WTC11 (cell line): ENCODE measurements at regions not wholly inside any gene's neighbourhood (a gene's known extent, or its start where the extent isn't known, plus 50 kb on each side); places are given as distances from the start of the nearest gene placed in this dataset.

Source experiments
- ATAC-seq: fragments of 200-7000 bp; cut with Tn5 transposase; 2 replicates; pipeline ENCODE4 v1.10.0; 2021; ENCODE audit warnings: mild to moderate bottlenecking, moderate library complexity
- CTCF ChIA-PET: fragments of 300-600 bp; sonication (Branson Sonifier 250); formaldehyde crosslinking; loops from one replicate; lab custom pipeline; 2021; ENCODE audit warnings: antibody characterized with exemption; lab: Charles Lee
- POLR2A ChIA-PET: fragments of 350-600 bp; sonication (Branson Sonifier 250); formaldehyde crosslinking; loops from one replicate; lab custom pipeline; 2021; ENCODE audit warnings: antibody characterized with exemption; lab: Charles Lee
- DNase-seq: peaks from one replicate; pipeline ENCODE4 v3.0.0; 2021; ENCODE audit warnings: low spot score
- H3K27ac Mint-ChIP-seq: 2 replicates; pipeline ENCODE4 v1.8.0; 2021; ENCODE audit warnings: mixed read lengths
- H3K27me3 Mint-ChIP-seq: 2 replicates; pipeline ENCODE4 v1.8.0; 2021; ENCODE audit warnings: low read depth, mild to moderate bottlenecking, moderate library complexity, mixed read lengths
- H3K36me3 Mint-ChIP-seq: 2 replicates; pipeline ENCODE4 v1.8.0; 2021; ENCODE audit warnings: mixed read lengths
- H3K4me1 Mint-ChIP-seq: 2 replicates; pipeline ENCODE4 v1.8.0; 2022; ENCODE audit warnings: mixed read lengths
- H3K4me3 Mint-ChIP-seq: 2 replicates; pipeline ENCODE4 v1.8.0; 2021; ENCODE audit warnings: mild to moderate bottlenecking, moderate library complexity, mixed read lengths
- H3K9me3 Mint-ChIP-seq: 2 replicates; pipeline ENCODE4 v1.8.0; 2021; ENCODE audit warnings: mixed read lengths
- CBFB ChIP-seq: sonication (generic); formaldehyde crosslinking; IDR thresholded peaks from 2 replicates; pipeline ENCODE4 v1.8.1; 2022; ENCODE audit warnings: mild to moderate bottlenecking, low read depth, missing genetic modification reagents
- GABPB1 ChIP-seq: sonication (generic); formaldehyde crosslinking; IDR thresholded peaks from 2 replicates; pipeline ENCODE4 v1.8.1; 2023; ENCODE audit warnings: mild to moderate bottlenecking, missing genetic modification reagents
- NR1H2 ChIP-seq: sonication (generic); formaldehyde crosslinking; IDR thresholded peaks from 2 replicates; pipeline ENCODE4 v1.9.0; 2021; ENCODE audit warnings: mild to moderate bottlenecking, moderate library complexity, missing genetic modification reagents
- NR3C1 ChIP-seq: sonication (generic); formaldehyde crosslinking; conservative IDR thresholded peaks from 2 replicates; pipeline ENCODE4 v1.8.1; 2023; ENCODE audit warnings: low read depth, mild to moderate bottlenecking, missing genetic modification reagents
- RORB ChIP-seq: fragments of 250-450 bp; sonication (Bioruptor Pico); IDR thresholded peaks from 2 replicates; pipeline ENCODE4 v1.9.0; 2021; ENCODE audit warnings: mild to moderate bottlenecking
- TEAD4 ChIP-seq: sonication (generic); formaldehyde crosslinking; IDR thresholded peaks from 2 replicates; pipeline ENCODE4 v1.8.0; 2022; ENCODE audit warnings: mild to moderate bottlenecking, missing genetic modification reagents
- TP53 ChIP-seq: sonication (generic); formaldehyde crosslinking; IDR thresholded peaks from 2 replicates; pipeline ENCODE4 v1.8.1; 2023; ENCODE audit warnings: mild to moderate bottlenecking, missing genetic modification reagents
- ZNF317 ChIP-seq: sonication (generic); formaldehyde crosslinking; IDR thresholded peaks from 2 replicates; pipeline ENCODE4 v1.8.1; 2023; ENCODE audit warnings: low read depth, mild to moderate bottlenecking, moderate library complexity, missing genetic modification reagents, borderline replicate concordance
- TF ChIP-seq, protein P1 (sequence below): sonication (generic); formaldehyde crosslinking; IDR thresholded peaks from 2 replicates; pipeline ENCODE4 v1.8.0; 2023; ENCODE audit warnings: missing genetic modification reagents, mild to moderate bottlenecking, borderline replicate concordance
- TF ChIP-seq, protein P2 (sequence below): sonication (generic); formaldehyde crosslinking; IDR thresholded peaks from 2 replicates; pipeline ENCODE4 v1.8.1; 2022; ENCODE audit warnings: mild to moderate bottlenecking, missing genetic modification reagents, moderate library complexity, borderline replicate concordance
- TF ChIP-seq, protein P3 (sequence below): sonication (generic); formaldehyde crosslinking; IDR thresholded peaks from 2 replicates; pipeline ENCODE4 v1.8.1; 2023; ENCODE audit warnings: mild to moderate bottlenecking, missing genetic modification reagents
- TF ChIP-seq, protein P4 (sequence below): sonication (generic); formaldehyde crosslinking; conservative IDR thresholded peaks from 2 replicates; pipeline ENCODE4 v1.8.1; 2022; ENCODE audit warnings: mild to moderate bottlenecking, missing genetic modification reagents
- TF ChIP-seq, protein P5 (sequence below): sonication (generic); formaldehyde crosslinking; IDR thresholded peaks from 2 replicates; pipeline ENCODE4 v1.8.1; 2022; ENCODE audit warnings: low read depth, mild to moderate bottlenecking, moderate library complexity, missing genetic modification reagents, borderline replicate concordance
- TF ChIP-seq, protein P6 (sequence below): fragments of 250-450 bp; sonication (Bioruptor Pico); conservative IDR thresholded peaks from 2 replicates; pipeline ENCODE4 v1.9.0; 2021; ENCODE audit warnings: mild to moderate bottlenecking

DNA sequence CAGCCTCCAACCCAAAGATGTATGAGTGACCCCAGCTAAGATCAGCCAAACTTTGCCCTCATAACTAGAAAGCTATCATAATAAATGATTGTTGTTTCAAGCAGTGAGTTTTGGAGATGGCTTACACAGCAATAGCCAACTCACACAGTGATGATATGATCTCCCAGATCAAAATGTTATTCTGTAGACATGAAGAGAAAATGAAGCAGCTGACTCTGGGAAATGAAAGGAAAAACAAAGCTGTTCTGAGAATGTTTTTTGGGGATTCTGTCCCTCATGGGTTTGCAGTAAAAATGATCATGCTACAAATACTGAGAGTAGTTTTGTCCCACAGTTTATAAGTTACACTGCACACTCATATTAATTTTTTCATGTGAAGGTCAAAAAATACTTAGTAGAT is 617.8 kb downstream of the MRPL39 start (continued):
- TF ChIP-seq, protein P1, sequence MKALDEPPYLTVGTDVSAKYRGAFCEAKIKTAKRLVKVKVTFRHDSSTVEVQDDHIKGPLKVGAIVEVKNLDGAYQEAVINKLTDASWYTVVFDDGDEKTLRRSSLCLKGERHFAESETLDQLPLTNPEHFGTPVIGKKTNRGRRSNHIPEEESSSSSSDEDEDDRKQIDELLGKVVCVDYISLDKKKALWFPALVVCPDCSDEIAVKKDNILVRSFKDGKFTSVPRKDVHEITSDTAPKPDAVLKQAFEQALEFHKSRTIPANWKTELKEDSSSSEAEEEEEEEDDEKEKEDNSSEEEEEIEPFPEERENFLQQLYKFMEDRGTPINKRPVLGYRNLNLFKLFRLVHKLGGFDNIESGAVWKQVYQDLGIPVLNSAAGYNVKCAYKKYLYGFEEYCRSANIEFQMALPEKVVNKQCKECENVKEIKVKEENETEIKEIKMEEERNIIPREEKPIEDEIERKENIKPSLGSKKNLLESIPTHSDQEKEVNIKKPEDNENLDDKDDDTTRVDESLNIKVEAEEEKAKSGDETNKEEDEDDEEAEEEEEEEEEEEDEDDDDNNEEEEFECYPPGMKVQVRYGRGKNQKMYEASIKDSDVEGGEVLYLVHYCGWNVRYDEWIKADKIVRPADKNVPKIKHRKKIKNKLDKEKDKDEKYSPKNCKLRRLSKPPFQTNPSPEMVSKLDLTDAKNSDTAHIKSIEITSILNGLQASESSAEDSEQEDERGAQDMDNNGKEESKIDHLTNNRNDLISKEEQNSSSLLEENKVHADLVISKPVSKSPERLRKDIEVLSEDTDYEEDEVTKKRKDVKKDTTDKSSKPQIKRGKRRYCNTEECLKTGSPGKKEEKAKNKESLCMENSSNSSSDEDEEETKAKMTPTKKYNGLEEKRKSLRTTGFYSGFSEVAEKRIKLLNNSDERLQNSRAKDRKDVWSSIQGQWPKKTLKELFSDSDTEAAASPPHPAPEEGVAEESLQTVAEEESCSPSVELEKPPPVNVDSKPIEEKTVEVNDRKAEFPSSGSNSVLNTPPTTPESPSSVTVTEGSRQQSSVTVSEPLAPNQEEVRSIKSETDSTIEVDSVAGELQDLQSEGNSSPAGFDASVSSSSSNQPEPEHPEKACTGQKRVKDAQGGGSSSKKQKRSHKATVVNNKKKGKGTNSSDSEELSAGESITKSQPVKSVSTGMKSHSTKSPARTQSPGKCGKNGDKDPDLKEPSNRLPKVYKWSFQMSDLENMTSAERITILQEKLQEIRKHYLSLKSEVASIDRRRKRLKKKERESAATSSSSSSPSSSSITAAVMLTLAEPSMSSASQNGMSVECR (CRISPR knock-in tag): no peak
- TF ChIP-seq, protein P2, sequence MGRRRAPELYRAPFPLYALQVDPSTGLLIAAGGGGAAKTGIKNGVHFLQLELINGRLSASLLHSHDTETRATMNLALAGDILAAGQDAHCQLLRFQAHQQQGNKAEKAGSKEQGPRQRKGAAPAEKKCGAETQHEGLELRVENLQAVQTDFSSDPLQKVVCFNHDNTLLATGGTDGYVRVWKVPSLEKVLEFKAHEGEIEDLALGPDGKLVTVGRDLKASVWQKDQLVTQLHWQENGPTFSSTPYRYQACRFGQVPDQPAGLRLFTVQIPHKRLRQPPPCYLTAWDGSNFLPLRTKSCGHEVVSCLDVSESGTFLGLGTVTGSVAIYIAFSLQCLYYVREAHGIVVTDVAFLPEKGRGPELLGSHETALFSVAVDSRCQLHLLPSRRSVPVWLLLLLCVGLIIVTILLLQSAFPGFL (CRISPR knock-in tag): no peak
- TF ChIP-seq GABPB1 (CRISPR knock-in tag) (no peak), TP53 (CRISPR knock-in tag) (no peak), NR3C1 (CRISPR knock-in tag) (no peak), TEAD4 (CRISPR knock-in tag) (no peak), RORB (CRISPR knock-in tag) (no peak), NR1H2 (CRISPR knock-in tag) (no peak), ZNF317 (CRISPR knock-in tag) (no peak), CBFB (no peak)
- TF ChIP-seq, protein P3, sequence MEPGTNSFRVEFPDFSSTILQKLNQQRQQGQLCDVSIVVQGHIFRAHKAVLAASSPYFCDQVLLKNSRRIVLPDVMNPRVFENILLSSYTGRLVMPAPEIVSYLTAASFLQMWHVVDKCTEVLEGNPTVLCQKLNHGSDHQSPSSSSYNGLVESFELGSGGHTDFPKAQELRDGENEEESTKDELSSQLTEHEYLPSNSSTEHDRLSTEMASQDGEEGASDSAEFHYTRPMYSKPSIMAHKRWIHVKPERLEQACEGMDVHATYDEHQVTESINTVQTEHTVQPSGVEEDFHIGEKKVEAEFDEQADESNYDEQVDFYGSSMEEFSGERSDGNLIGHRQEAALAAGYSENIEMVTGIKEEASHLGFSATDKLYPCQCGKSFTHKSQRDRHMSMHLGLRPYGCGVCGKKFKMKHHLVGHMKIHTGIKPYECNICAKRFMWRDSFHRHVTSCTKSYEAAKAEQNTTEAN: no peak
- TF ChIP-seq, protein P4, sequence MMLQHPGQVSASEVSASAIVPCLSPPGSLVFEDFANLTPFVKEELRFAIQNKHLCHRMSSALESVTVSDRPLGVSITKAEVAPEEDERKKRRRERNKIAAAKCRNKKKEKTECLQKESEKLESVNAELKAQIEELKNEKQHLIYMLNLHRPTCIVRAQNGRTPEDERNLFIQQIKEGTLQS: no peak
- TF ChIP-seq, protein P5, sequence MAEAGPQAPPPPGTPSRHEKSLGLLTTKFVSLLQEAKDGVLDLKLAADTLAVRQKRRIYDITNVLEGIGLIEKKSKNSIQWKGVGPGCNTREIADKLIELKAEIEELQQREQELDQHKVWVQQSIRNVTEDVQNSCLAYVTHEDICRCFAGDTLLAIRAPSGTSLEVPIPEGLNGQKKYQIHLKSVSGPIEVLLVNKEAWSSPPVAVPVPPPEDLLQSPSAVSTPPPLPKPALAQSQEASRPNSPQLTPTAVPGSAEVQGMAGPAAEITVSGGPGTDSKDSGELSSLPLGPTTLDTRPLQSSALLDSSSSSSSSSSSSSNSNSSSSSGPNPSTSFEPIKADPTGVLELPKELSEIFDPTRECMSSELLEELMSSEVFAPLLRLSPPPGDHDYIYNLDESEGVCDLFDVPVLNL: no peak

DNA sequence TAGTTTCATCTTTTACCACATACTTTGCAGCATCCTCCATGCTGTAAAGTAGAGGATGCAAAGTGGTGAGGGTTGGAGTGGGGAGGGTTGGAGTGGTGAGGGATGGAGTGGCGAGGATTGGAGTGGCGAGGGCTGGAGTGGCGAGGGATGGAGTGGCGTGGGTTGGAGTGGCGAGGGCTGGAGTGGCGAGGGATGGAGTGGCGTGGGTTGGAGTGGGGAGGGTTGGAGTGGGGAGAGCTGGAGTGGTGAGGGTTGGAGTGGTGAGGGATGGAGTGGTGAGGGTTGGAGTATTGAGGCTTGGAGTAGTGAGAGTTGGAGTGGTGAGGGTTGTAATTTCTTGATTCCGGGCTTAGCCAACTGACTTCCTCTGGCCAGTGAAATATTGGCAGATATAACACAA is 618.3 kb downstream of the MRPL39 start:
- H3K27ac Mint-ChIP-seq: no peak overlapping the region
- TF ChIP-seq NR1H2 (CRISPR knock-in tag): no peak
- TF ChIP-seq, protein P6, sequence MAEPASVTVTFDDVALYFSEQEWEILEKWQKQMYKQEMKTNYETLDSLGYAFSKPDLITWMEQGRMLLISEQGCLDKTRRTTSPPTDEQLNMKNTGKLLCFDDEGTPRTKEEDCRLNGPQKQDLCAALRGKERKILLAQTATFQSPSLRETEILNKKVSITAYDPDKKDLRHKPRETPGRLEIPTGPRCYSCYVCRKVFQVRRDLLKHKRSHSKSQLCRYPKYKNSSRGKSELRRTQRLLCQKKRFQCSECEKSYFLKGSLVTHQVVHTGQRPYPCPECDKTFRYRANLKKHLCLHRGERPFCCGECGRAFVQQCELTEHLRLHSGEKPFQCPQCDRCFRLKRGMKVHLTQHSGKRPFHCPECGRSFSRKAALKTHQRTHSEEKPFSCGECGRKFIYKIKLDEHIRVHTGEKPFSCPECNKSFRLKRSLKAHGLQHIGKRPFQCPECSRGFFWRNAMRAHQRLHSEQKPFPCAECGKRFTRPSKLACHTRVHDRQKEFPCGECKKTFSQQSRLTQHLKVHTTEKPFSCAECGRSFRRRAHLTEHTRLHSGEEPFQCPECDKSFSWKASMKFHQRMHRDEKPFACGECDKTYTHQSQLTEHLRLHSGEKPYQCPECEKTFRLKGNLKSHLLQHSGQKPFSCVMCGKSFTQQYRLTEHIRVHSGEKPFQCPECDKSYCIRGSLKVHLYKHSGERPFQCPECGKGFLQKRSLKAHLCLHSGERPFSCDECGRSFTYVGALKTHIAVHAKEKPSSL (CRISPR knock-in tag): no peak
- TF ChIP-seq, all 79 proteins: peak for 0
- ChIA-PET POLR2A (no interaction called here), CTCF (no interaction called here)
- peaks cover 15% of the 10 kb centered on the region for H3K4me1 Mint-ChIP-seq
- ATAC-seq (no peak), DNase-seq (no peak)
- H3K4me3 Mint-ChIP-seq: no peak overlapping the region
- peaks cover 9% of the 10 kb centered on the region for H3K36me3 Mint-ChIP-seq
- no peaks in the 10 kb centered on the region; the same call in 1 of the 2 replicates for H3K27me3 Mint-ChIP-seq
- H3K9me3 Mint-ChIP-seq: peaks cover 25% of the 10 kb centered on the region
